ENCODE measurements at regions not wholly inside any gene's neighbourhood (a gene's known extent, or its start where the extent isn't known, plus 50 kb on each side); places are given as distances from the start of the nearest gene placed in this dataset.

DNA sequence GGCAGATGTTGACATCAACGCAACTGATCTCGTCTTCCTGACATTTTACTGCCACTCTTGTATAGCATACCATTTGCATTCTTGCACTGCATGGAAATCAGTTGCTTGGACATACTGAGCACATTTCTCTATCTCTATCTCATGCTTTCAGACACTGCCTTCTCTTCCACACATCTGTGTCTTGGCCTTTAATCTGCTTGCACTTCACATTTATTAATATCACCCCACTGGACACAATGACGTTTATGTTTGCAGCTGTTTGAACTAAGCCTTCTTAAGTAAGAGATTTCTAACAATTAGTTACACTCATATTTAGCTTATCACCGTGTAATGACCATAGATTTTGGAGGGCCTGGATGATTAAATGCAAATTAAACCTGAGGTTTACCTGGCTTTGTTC, 229.8 kb upstream of the CDH19 start:
- ChIA-PET POLR2A (no interaction called here), CTCF (interaction anchor here (0.7 kb wide), 1 partner anchor 879 kb away, joined by 3 read pairs; no protein-coding TSS in a partner anchor)
- H3K36me3 ChIP-seq (ENCODE audit: control insufficient read depth in 2 of 2, insufficient read depth in 1 of 2, low read length in 2 of 2) = no peaks in the 10 kb centered on the region
- no peaks in the 10 kb centered on the region for H3K4me1 ChIP-seq (ENCODE audit: control insufficient read depth, insufficient read depth, low read length)
- no peak overlapping the region for H3K27ac ChIP-seq (ENCODE audit: extremely low read depth, low read depth, low read length)
- no peak overlapping the region for H3K4me3 ChIP-seq (ENCODE audit: low read depth, low read length)
- no peaks in the 10 kb centered on the region for H3K9me3 ChIP-seq (ENCODE audit: control insufficient read depth, insufficient read depth, low read depth, low read length)
- TF ChIP-seq ZNF174 (tag by site-specific recombination; IDR thresholded peaks at IDR 0.05) (no peak), ZNF302 (tag by site-specific recombination; IDR thresholded peaks at IDR 0.05; ENCODE audit: low read depth) (no peak), ZNF16 (tag by site-specific recombination; IDR thresholded peaks at IDR 0.05; ENCODE audit: low read depth) (no peak), ZNF146 (tag by site-specific recombination; IDR thresholded peaks at IDR 0.05) (no peak), ZNF248 (tag by site-specific recombination; IDR thresholded peaks at IDR 0.05) (no peak), ZNF660 (tag by site-specific recombination; IDR thresholded peaks at IDR 0.05) (no peak), ZNF239 (tag by site-specific recombination; IDR thresholded peaks at IDR 0.05) (no peak), ZNF670 (tag by site-specific recombination; IDR thresholded peaks at IDR 0.05; ENCODE audit: low read depth) (no peak)
- TF ChIP-seq, protein P1, sequence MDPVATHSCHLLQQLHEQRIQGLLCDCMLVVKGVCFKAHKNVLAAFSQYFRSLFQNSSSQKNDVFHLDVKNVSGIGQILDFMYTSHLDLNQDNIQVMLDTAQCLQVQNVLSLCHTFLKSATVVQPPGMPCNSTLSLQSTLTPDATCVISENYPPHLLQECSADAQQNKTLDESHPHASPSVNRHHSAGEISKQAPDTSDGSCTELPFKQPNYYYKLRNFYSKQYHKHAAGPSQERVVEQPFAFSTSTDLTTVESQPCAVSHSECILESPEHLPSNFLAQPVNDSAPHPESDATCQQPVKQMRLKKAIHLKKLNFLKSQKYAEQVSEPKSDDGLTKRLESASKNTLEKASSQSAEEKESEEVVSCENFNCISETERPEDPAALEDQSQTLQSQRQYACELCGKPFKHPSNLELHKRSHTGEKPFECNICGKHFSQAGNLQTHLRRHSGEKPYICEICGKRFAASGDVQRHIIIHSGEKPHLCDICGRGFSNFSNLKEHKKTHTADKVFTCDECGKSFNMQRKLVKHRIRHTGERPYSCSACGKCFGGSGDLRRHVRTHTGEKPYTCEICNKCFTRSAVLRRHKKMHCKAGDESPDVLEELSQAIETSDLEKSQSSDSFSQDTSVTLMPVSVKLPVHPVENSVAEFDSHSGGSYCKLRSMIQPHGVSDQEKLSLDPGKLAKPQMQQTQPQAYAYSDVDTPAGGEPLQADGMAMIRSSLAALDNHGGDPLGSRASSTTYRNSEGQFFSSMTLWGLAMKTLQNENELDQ (tag by site-specific recombination; IDR thresholded peaks at IDR 0.05; ENCODE audit: low read depth) = no peak

DNA sequence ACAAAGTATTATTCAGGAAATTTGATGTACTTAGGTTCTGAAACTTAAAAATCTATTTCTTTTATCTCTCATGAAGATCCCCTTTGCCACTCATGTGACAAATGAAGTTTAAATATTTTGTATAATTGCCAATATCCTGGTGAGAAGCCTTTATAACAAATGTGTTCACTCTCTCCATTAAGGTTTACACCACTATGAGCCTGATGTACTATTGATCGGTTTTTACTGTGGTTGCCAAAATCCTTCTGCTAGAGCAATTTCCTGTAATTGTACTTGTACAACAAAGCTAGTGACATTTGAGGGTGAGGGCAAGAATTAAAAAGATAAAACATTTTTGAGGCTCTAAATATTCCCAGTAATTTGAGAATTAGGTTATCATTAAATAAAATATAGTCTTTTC, 222.3 kb upstream of the CDH19 start:
- TF ChIP-seq ZNF549 (tag by site-specific recombination; IDR thresholded peaks at IDR 0.05) (no peak), ZNF335 (tag by site-specific recombination; conservative IDR thresholded peaks at IDR 0.05) (no peak), ZNF16 (tag by site-specific recombination; IDR thresholded peaks at IDR 0.05; ENCODE audit: low read depth) (no peak), ZNF169 (tag by site-specific recombination; IDR thresholded peaks at IDR 0.05) (no peak), TCF7L2 (IDR thresholded peaks at IDR 0.05; ENCODE audit: borderline replicate concordance, low read depth, low read length) (no peak)
- CTCF ChIA-PET = interaction anchor here (0.6 kb wide), 1 partner anchor 590 kb away, joined by 3 read pairs; no protein-coding TSS in a partner anchor
- Histone ChIP-seq H3K36me3 (ENCODE audit: control insufficient read depth in 2 of 2, insufficient read depth in 1 of 2, low read length in 2 of 2) (no peaks in the 10 kb centered on the region), H3K9me3 (ENCODE audit: control insufficient read depth, insufficient read depth, low read depth, low read length) (no peaks in the 10 kb centered on the region), H3K4me3 (ENCODE audit: low read depth, low read length) (no peak overlapping the region), H3K27ac (ENCODE audit: extremely low read depth, low read depth, low read length) (no peak overlapping the region), H3K4me1 (ENCODE audit: control insufficient read depth, insufficient read depth, low read length) (no peaks in the 10 kb centered on the region)
- POLR2A ChIA-PET = no interaction called here

DNA sequence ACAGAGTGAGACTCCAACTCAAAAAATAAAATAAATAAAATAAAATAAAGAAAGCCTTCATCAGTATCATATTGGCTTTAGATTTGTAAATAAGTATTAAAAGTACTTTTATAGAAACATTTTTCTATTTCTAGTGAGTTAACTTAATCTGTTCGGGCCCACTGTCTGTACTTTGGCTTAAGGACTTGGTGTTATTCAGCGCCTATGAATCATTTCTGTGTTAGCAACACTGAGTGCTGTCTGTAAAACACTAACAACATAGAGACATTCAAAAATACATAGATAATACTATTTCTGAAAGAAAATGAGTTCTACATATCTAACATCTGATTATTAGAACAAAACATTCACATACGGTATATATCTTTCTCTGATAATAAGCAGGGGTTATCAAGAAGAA, 221.5 kb upstream of the CDH19 start:
- Histone ChIP-seq H3K27ac (ENCODE audit: extremely low read depth, low read depth, low read length) (no peak overlapping the region), H3K4me1 (ENCODE audit: control insufficient read depth, insufficient read depth, low read length) (no peaks in the 10 kb centered on the region), H3K9me3 (ENCODE audit: control insufficient read depth, insufficient read depth, low read depth, low read length) (no peaks in the 10 kb centered on the region), H3K4me3 (ENCODE audit: low read depth, low read length) (no peak overlapping the region), H3K36me3 (ENCODE audit: control insufficient read depth in 2 of 2, insufficient read depth in 1 of 2, low read length in 2 of 2) (no peaks in the 10 kb centered on the region)
- CTCF ChIA-PET = no interaction called here
- TF ChIP-seq KLF9 (tag by site-specific recombination; IDR thresholded peaks at IDR 0.05; ENCODE audit: low read depth) = no peak
- no peak for TF ChIP-seq ZNF792 (tag by site-specific recombination; IDR thresholded peaks at IDR 0.05)
- TF ChIP-seq ZNF843 (tag by site-specific recombination; IDR thresholded peaks at IDR 0.05) = no peak
- TF ChIP-seq, protein P2, sequence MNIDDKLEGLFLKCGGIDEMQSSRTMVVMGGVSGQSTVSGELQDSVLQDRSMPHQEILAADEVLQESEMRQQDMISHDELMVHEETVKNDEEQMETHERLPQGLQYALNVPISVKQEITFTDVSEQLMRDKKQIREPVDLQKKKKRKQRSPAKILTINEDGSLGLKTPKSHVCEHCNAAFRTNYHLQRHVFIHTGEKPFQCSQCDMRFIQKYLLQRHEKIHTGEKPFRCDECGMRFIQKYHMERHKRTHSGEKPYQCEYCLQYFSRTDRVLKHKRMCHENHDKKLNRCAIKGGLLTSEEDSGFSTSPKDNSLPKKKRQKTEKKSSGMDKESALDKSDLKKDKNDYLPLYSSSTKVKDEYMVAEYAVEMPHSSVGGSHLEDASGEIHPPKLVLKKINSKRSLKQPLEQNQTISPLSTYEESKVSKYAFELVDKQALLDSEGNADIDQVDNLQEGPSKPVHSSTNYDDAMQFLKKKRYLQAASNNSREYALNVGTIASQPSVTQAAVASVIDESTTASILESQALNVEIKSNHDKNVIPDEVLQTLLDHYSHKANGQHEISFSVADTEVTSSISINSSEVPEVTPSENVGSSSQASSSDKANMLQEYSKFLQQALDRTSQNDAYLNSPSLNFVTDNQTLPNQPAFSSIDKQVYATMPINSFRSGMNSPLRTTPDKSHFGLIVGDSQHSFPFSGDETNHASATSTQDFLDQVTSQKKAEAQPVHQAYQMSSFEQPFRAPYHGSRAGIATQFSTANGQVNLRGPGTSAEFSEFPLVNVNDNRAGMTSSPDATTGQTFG (tag by site-specific recombination; IDR thresholded peaks at IDR 0.05; ENCODE audit: borderline replicate concordance) = no peak
- TF ChIP-seq, protein P3, sequence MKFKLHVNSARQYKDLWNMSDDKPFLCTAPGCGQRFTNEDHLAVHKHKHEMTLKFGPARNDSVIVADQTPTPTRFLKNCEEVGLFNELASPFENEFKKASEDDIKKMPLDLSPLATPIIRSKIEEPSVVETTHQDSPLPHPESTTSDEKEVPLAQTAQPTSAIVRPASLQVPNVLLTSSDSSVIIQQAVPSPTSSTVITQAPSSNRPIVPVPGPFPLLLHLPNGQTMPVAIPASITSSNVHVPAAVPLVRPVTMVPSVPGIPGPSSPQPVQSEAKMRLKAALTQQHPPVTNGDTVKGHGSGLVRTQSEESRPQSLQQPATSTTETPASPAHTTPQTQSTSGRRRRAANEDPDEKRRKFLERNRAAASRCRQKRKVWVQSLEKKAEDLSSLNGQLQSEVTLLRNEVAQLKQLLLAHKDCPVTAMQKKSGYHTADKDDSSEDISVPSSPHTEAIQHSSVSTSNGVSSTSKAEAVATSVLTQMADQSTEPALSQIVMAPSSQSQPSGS (tag by site-specific recombination; IDR thresholded peaks at IDR 0.05; ENCODE audit: low read depth) = no peak
- TF ChIP-seq ZNF341 (tag by site-specific recombination; IDR thresholded peaks at IDR 0.05; ENCODE audit: low read depth) = no peak
- TF ChIP-seq ZNF623 (tag by site-specific recombination; IDR thresholded peaks at IDR 0.05) = no peak
- TF ChIP-seq KLF8 (tag by site-specific recombination; IDR thresholded peaks at IDR 0.05) = no peak
- TF ChIP-seq ZNF292 (tag by site-specific recombination; IDR thresholded peaks at IDR 0.05; ENCODE audit: borderline replicate concordance, low read depth) = no peak
- TF ChIP-seq ZNF423 (tag by site-specific recombination; IDR thresholded peaks at IDR 0.05) = no peak
- POLR2A ChIA-PET = no interaction called here
